ENCODE measurements at regions not wholly inside any gene's neighbourhood (a gene's known extent, or its start where the extent isn't known, plus 50 kb on each side); places are given as distances from the start of the nearest gene placed in this dataset.

DNA sequence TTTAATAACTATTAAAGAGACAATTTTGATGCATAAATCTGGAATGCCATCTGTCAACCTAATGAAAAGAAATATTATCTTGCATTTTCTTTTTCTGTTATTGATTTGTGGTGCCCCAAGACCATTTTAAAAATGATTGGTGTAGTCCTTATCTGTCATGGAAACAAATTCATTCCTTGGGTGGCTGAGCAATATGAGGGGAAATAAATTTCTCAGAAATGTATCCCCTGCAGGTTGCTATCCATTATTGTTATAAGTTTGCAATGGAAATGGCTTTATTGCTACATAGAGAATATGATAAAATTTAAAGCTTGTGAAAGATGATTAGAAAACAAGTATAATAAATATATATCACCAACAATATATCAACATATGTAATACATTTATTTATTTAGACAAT lies 607.0 kb downstream of the DNAJB9 start:
- no peak for DNase-seq

- no peak for DNase-seq
Measured at GRCh38 chr7:109178342-109178741, 608.7 kb downstream of the DNAJB9 start.

GRCh38 chr7:109179601-109180000 lies 609.9 kb downstream of the DNAJB9 start:
- no peak for DNase-seq

GRCh38 chr7:109190766-109191398 lies 621.2 kb downstream of the DNAJB9 start:
- DNase-seq: no peak

- no peak for DNase-seq
Measured at GRCh38 chr7:109206196-109206595, 636.5 kb downstream of the DNAJB9 start.

- no peak for DNase-seq
Measured at GRCh38 chr7:109213081-109213480, 643.4 kb downstream of the DNAJB9 start.

GRCh38 chr7:109215341-109215740 lies 645.7 kb downstream of the DNAJB9 start:
- no peak for DNase-seq

DNA sequence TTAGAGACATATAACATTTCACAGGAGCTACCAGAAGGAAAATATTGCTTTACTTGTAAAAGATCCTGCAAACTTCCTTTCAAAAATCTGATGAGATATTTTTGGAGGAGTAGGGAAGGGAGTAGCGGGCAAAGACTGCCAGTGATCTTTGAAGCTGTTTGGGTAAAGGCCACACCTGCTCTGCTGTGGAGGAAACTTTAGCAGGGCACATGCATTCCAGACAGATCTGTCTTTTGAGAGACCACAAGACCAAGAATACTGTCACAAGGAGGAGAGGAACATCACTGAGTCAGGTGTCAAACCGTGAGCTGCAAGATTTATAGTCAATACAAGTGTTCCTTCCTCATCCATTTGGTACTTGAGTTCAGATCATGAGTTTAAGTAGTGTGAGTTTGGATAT lies 654.4 kb downstream of the DNAJB9 start:
- DNase-seq: no peak

DNA sequence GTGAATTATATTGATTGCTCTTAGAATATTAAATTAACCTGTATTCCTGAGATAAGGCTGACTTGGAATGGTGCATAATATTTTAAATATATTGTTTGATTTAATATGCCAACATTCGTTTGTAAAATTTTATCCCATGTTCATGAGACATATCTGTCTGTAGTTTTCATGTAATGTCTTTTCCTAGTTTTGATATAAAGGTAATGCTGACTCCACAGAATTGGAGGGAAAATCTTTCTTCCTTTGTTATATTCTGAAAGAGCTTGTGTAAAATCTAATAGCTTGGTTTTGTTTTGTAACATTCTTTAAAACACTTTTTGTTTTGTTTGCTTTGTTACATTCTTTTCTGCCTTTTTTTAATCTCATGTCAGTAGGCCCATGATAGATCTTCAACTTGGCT lies 657.0 kb downstream of the DNAJB9 start:
- DNase-seq: no peak

DNA sequence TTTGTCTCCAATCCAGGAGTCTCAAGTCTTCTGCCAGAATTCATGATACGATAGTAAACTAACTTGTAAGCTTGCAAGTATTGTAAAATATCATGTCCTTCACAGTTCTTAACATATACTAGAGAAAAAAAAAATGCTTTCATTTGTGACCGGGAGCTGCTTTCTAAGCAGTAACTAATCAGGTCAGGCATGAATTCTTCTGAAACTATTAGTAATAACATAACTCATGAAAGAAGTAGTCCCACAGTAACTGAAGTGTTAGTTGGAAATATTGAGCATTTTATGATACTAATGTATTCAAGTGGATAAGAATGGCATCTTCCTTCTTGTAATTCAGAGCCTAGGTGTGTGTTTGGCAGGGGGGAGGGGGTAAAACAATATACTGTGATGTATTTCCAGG lies 665.6 kb downstream of the DNAJB9 start:
- no peak for DNase-seq

DNA sequence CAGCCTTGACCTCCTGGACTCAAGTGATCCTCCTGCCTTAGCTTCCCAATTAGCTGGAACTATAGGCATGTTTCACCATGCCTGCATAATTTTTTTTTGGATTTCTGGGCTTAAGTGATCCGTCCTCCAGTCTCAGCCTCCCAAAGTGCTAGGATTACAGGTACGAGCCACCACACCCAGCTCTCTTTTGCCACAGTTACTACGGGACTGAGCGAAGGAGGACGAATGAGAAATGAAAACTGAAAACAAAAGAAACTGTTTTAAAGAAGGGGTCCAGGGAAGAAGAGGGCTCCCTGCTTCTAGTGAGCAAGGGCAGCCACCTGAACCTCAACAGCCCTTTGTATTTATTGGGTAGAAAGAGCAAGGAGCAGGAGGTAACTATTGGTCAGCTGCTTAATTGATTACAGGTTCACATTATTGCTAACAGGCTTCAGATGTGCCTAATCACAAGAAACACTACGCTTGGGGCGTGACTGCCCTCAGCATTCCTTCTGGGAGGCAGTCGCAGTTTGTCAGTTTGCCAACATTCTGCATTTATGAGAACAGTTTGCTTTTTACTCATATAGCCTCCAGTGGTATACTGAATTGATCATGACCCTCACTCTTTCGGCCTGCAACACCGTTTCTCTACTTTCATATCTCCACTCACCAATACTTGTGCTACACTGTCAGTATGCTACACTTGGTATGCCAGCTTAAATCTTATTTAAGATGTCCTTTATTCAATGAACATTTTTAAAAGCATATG lies 676.8 kb downstream of the DNAJB9 start:
- peak; percentile 49 for DNase-seq

- DNase-seq: no peak
Measured at GRCh38 chr7:109256762-109257560, 687.3 kb downstream of the DNAJB9 start.

DNA sequence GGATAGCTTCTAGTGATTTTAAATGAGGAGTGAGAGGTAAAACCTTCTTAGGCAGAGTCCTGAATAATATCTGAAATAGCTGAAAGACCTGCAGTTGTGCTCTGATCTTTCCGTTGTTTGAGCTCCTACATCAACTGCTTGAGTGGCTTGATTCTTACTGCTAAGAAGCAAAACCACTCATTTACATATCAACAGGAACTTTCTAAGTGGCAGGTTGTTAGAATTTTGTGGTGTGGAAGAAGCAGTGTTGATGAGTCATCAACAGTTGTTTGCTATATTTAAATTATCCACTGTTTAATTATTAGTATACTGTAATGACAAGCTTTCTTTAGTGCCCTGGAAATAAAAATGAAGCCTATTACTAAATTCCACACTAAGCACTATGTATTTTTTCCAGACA lies 689.5 kb downstream of the DNAJB9 start:
- no peak for DNase-seq

DNA sequence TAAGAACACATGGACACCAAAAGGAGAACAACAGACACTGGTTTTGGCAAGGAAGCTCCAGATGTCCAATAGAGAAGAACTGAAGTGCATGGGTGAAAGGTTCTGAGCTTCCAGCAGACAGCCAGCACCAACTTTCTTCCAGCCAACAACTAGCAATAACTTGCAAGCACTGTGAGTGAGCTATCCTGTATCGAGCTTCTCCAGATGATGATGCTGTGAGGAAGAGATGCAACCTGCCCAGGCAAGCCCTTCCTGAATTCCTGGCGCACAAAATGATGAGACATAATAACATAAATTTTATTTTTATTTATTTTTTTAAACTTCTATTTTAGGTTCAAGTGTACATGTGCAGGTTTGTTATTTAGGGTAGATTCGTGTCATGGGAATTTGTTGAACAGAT lies 692.1 kb downstream of the DNAJB9 start:
- DNase-seq: no peak

DNA sequence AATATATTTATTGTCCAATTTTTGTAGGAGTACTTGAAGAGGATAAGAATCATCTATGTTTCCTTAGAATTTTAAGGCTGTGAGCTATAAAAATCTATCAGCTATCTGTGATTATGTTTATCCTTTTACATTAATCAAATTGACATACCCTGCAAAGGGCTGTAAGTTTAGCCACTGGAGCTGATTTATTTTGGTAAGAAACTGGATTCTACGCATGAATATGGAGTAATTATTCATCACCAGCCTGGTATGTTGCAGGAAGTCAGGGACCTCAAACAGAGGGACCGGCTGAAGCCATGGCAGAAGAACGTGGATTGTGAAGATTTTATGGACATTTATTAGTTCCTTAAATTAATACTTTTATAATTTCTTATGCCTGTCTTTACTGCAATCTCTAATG lies 696.9 kb downstream of the DNAJB9 start:
- DNase-seq: no peak

- DNase-seq: no peak
Measured at GRCh38 chr7:109276348-109276747, 706.7 kb downstream of the DNAJB9 start.

GRCh38 chr7:109282726-109283125 lies 713.1 kb downstream of the DNAJB9 start:
- DNase-seq: no peak

- DNase-seq: no peak
Measured at GRCh38 chr7:109284943-109285342, 715.3 kb downstream of the DNAJB9 start.

GRCh38 chr7:109295158-109295557 lies 725.5 kb downstream of the DNAJB9 start:
- DNase-seq: no peak

- no peak for DNase-seq
Measured at GRCh38 chr7:109308816-109309215, 739.1 kb downstream of the DNAJB9 start.

- no peak for DNase-seq
Measured at GRCh38 chr7:109309790-109310189, 740.1 kb downstream of the DNAJB9 start.

- DNase-seq: no peak
Measured at GRCh38 chr7:109318136-109318535, 748.5 kb downstream of the DNAJB9 start.

DNA sequence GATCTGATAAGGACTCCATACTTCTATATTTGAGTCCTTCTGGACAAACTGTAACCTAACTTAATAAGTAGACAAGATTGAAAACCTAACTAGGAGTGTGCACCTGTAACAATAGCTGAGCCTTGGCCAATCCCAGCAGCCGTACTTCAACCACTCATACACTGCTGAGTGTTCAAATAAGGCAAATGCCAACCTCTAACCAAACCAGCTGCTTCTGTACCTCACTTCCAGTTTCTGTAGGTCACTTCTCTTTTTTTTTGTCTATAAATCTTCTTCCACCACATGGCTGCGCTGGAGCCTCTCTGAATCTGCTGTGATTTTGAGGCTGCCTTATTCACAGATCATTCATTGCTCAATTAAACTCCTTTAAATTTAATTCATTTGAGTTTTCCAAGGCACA lies 753.2 kb downstream of the DNAJB9 start:
- no peak for DNase-seq

DNA sequence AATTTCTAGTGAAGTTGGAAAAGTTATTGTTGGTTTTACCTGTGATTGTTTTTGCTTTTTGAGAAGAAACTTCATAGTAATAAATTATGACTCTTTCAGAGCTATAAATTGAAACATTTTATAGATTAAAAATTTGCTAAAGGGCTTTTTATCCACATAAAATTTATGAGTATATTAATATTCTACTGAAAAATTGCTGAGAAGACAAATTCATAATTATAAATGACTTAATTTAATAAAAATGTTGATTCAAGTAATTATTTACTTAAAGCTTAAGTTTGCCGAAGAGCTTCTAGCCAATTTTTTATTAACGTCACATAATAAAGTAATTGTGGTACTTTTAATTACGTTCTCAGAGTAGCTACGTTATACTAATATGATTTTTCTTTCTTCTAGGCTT lies 761.7 kb downstream of the DNAJB9 start:
- no peak for DNase-seq

Data from fibroblast of skin of right quadriceps (primary cell).